Forelimb muscle (tissue), 1 donor: ENCODE measurements at regions not wholly inside any gene's neighbourhood (a gene's known extent, or its start where the extent isn't known, plus 50 kb on each side); places are given as distances from the start of the nearest gene placed in this dataset.
"Not testable (repeated sequence)": the region's sequence is repeated elsewhere in the genome, so short reads cannot be mapped to it uniquely, and the experiment has no call there.

ENCODE experiments used
- DNase-seq: peaks from one replicate; pipeline ENCODE4 v3.0.0-alpha.2; 2013; ENCODE audit warnings: low read depth

DNA sequence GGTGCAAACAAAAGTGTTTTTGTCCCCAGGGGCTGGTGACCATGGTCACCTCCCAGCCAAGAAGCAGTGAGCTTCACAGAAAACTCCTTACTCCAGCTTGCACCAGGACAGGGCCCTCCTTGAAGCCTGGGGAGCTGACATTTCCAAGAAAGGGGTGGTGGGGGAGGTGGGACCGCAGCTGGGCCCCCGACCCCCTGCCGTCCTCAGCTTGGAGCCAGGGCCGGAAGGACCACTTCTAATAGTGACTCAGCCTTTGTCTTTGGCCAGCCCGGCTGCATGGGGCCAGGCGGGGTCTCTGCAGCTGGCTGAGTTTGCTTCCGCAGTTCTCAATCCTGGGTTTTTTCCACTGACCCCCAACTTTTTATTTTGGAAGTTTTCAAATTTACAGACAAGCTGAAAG is 136.5 kb upstream of the POU3F1 start:
- DNase-seq: no peak

DNA sequence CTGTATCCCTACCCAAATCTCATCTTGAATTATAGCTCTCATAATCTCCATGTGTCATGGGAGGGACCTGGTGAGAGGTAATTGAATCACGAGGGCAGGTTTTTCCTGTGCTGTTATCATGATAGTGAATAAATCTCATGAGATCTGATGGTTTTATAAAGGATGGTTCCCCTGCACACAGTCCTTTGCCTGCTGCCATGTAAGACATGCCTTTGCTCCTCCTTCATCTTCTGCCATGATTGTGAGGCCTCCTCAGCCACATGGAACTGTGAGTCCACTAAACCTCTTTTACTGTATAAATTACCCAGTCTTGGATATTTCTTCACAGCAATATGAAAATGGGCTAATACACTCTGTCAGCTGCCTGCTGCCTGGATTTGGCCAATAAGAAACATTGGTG is 133.8 kb upstream of the POU3F1 start:
- DNase-seq: not testable (repeated sequence)

DNA sequence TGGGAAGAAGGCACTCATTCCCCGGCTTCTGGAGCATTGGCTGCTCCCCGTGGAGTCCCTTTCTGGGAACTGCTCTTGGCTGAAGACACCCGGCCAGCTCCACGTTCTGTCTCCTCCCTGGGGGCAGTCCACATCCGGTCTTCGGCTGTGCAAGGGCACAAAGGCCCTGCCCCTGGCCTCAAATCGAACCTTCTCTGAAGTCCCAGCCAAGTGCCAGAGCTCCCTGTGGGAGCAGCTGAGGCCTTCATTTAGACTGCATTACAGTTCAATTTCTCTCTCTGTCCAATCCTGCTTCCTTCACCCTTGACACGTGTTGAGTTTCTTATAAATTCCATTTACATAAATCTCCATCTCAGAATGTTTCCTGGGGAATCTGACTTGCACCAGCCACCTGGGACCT is 132.9 kb upstream of the POU3F1 start:
- no peak for DNase-seq

DNA sequence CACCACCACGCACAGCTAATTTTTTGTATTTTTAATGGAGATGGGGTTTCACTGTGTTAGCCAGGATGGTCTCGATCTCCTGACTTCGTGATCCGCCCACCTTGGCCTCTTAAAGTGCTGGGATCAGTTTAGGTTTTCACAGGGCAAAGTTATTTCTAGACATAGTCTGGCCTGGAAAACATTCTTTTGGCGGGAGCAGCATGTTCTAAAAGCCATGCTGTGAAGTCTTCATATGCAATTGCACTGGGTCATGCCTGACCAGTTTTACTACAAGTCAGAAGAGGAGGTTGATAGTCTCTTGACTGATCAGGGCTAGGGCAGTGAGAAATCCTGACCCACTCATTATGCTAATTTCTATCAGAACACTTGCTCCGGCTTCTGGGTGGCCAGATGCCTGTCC is 131.6 kb upstream of the POU3F1 start:
- DNase-seq: no peak

DNA sequence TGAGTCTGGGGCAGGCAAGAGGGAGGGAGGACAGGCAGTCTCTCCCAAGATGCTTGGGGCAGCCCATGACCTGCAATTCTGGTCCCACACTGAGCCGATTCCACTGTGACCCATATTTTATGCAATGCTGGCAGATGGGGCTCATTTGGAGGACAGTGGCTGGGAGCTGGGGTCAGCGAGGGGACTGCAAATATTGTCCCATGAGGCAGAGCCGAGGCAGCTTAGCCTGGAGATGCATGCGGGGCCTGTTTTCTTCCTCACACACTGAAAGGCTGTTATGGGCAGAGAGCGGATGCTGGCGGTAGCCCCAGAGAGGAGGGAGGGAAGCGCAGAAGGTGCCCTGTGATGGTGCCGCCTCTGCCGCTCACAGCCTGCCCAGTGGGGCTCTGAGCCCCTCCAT is 128.5 kb upstream of the POU3F1 start:
- DNase-seq: no peak

DNA sequence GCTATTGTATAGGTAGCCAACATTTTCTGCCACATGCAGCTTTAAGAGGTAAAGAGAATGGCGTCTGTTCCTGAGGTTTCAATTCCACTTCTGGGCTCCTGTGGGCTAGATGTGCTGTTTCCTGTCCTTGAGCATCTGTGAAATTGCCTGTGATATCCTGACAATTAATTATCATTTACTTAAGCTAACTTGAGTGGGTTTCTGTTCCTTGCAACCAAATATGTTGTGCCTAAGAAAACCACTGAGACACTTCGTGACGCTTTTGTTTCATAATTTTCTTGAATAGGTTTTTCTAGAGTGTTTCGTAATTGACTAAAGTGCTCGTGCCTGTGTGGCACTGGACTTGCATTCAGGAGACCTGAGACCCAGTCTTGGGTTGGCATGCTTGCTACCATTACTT is 127.3 kb upstream of the POU3F1 start:
- no peak for DNase-seq

DNA sequence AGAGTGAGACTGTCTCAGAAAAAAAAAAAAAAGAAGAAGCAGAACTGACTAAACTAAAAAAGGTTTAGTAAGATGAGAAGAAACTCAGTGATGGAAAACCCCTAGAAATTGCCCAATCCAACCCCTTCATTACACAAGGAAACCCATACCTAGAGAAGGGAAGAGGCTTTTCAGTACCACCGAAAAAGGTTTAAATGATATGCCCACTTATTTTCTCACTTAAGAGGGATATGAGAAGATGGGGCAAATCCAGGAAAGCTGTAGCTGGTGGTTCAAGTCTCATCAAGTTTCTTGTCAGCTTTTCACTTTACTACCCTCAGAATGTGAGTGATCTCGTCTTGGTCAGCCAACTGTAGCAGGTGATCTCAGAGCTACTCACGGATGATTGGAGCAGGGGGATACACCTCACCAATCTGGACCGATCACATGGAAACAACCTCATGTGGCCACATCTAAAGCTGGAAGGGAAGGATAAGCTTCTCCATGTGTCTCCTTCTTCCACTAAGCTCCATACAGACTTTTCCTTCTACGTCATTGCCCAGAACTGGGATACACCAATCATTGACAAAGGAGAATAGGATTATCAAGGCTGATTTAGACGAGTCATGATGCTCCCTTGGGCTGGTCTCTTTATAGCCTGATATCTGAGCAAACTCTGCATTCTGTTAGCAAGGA is 126.7 kb upstream of the POU3F1 start:
- no peak for DNase-seq

DNA sequence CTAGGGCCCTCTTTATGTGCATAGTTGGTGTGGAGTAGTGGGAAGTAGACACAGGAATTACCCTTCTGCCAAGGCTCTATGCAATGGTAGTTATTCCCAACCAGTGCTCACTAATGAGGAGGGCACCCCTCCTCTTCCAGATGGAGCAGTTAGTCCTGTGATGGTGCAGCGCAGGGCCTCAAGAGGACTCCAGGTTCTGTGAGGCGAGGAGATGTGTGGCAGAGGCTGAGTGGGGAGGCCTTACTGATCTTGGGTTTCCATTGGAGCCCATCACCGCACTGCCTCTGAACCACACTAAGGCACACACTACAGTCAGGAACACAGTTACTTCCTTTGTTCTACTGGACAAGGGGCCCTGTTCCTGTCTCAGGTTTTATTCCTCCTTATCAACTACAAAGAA is 122.5 kb upstream of the POU3F1 start:
- no peak for DNase-seq

DNA sequence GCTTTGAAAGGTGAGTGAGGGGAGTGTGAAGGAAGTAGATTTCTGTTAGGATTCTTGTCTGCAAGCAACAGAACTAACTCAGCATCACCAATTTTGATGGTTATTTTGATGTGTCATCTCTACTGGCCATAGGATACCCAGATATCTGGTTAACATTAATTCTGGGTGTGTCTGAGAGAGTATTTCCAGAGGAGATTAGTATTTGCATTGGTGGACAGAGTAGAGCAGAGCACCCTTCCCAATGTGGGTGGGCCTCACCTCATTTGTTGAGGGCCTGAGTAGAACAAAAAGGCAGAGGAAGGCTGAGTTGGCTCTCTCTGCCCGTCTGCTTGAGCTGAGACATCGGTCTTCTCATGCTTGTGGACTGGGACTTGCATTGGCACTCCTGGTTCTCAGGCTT is 121.8 kb upstream of the POU3F1 start:
- no peak for DNase-seq

DNA sequence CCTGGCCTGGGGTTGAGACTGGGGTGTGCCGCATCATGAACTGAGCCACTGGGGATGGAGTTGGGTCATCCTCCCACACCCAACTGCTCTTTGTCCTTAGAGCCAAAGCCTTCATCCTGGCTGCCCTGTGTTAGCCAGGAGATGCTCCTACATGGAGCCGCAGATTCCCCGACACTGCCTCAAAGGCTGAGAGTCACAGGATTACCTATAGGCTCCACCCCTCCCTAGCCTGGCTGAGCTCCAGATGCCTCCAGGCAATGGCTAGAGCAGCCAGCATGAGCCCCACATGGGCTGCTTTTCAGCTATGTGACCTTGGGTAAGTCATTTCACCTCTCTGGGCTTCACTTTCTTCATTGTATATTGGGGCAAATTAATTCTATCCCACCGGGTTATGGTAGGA is 119.9 kb upstream of the POU3F1 start:
- DNase-seq: no peak

DNA sequence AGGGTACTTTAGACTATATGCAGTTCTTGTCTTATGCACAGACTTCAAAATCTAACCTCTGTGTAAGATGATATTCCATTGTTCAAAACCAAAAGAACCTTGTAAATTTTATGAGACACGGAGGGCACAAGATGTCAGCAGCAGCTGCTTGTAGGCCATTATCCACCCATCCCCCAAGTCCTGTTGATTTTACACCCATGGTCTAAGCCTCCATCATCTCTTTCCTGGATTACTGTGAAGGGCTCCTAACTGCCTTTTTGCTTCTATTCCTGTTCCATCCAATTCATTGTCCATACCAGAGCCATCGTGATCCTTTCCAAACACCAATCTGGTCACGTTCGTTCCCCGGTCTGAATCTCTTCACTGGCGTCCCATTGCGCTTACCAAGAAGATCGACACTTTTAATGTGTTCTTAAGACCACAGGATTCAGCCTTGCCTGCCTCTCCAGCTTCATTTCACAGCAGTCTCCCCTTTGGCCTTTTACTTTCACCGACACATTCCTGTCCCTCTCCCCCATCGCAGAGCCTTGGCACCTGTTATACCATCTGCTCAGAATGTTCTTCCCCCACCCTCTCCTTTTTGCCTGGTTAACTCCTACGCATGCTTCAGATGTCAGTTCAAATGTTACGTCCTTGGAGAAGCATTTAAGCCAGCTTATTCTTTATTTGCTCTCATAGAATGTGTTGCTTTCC is 107.3 kb upstream of the POU3F1 start:
- no peak for DNase-seq

DNA sequence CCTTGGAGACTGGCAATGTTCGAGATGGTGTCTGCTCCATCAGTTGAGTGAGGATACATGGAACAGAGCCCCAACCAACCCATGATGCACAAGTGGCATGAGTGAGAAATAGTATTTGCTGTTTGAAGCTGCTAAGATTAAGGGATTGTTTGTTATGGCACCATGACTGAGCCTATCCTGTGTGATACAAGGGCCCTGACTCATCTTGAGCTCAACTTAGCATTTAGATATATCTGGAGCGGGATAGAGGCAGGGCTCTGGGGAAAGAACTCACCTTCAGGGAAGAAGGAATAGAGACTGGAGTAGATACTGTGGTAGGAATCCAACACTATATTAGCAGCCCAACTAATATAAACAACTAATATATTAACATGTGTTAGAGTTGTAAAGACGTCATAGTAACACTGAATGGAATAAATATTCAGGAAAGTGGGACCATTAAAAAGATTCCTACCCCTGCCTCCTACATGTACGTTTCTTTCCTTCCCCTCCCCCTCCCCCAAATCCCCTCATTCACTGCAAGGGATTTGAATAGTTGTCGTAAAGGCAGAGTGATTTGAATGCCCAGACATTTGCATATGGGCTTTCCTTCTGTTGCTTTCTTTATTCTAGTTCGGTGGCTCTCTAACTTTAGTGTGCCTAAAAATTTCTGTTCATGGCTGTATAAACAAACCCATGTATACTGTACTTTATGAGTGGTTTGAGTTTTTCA is 106.6 kb upstream of the POU3F1 start:
- DNase-seq: no peak

DNA sequence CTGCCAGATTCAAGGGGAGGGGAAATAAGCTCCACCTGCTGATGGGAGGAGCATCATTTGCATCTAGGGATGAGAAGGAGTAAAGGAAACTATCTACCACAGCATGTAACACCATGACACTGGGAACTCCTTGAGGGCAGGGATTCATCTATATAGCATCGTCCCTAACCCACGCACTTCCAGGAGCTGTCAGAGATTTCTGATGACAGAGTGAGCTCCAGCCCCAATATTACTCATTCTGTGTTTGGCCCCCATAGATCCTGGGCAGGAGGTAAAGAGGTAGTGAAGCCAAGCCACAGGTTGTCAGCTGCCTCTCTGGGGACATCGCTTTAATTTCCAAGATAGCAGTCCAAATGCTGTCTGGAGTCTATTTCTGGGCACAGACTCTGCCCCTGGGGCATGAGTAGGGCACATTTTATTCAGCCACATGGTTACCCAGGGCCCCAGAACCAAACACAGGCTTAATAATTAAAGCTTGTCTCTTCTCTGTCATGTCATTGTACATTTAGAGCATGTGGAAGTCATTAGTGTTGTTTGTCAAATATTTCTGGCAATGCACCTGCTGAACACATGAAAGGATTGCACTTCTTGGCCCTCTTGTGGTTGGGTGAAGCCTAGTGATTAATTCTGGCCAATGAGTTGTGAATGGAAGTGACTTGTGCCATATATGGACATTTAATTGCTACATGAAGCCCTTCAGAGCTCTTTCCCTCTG is 105.9 kb upstream of the POU3F1 start:
- no peak for DNase-seq

DNA sequence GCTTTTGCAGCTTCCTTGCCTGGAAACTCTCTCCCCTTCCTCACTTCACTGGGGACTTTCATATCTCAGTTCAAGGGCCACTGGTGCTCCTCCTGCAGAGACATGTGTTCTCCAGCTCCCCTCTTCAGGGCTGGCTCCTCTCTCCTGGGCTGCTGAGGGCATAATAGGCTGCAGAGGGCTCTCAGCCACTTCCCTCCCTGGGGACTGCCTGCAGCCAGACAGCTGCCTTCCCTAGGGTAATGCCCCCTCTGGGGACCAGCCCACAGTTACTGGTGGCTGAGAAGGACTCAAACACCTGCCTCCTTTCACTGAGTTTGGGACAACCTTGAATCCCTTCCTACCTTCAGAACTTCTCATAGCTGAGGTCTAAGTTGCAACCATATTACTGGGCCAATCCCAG is 104.8 kb upstream of the POU3F1 start:
- no peak for DNase-seq

DNA sequence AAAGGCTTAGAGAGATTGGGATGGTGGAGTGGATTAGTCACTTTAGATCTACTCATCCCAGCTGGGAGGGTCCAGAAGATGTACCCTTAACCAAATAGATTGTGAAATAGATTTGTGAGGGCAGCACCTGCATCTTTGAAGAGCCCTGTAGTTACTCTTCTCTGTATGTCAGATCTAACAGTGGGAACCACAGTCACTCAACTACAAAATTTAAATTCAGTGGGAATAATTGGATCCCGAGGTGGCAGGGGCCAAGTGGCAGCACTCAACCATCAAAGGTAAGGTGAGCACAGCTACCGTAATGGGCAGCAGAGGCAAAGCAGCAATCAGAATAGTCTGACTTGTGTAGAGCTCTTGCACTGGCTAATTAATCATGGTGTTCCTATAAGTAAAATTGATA is 99.5 kb upstream of the POU3F1 start:
- DNase-seq: not testable (repeated sequence)

DNA sequence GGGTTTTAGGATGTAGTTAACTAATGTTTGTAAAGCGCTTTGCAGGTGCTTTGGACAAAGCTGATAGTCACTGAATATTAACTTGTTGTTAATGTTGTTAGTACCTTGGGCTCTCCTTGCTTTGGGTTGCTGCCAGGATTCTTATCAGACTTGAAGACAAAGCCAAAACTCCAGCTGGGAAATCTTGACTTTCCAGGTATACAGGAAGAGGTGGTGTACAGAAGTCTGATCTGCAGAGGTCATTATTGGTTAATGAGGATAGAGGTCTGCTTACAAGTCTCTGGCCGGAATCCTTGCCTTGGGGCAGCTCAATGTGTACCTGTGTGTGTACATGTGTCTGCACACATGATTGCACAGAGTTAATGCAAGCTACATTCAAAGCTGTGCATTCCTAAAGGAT is 96.0 kb upstream of the POU3F1 start:
- no peak for DNase-seq

DNA sequence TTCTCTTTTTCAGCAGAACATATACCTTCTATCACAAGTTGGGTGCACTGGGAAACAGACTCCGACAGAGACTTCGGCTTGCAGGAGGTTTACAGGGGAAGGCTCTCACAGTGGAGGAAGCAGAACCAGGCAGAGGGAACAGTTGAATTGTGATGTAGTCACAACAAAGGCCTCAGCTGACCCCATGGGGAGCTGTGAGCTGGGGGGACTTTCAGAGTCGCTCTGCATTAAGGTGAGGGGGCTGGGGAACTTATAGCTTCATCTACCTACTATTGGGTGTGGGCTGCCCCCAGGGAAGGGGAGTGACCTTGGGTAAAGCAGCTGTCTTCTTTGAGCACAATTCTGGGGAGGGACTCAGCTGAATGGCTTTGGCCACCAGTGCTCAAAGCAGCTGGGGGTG is 94.9 kb upstream of the POU3F1 start:
- no peak for DNase-seq

DNA sequence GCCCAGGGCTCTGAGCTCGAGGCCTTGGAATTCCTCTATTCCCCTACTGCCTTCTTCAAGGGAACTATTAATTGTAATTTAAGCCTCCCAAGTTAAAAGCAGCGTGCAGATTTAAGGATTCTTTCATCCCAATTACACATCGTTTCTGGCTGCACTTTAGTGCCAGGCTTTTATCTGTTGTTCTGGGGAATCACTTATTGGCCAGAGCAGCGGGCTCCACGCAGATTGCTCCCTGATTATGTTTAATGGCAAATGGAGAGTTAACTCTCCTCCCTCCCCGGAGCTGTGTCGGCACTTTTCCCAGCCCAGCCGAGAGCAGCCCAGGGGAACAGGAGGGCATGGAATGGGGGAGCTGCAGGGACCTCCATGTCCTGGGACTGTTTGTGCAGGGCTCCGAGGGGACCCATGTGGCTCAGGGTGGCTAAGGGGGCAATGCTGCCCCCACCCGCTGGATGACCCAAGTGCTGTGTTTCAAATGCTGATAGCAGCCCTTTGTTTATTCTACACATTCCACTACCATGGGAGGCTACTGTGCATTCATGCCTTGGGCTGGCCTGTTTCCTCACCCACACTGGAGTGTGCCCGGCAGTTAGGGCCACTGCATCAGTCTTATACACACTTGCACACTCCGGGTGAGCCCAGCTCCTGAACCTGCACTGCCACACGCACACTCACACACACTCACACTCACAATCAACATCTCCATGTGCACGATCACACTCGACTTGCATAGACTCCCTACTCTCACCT is 93.3 kb upstream of the POU3F1 start:
- no peak for DNase-seq

DNA sequence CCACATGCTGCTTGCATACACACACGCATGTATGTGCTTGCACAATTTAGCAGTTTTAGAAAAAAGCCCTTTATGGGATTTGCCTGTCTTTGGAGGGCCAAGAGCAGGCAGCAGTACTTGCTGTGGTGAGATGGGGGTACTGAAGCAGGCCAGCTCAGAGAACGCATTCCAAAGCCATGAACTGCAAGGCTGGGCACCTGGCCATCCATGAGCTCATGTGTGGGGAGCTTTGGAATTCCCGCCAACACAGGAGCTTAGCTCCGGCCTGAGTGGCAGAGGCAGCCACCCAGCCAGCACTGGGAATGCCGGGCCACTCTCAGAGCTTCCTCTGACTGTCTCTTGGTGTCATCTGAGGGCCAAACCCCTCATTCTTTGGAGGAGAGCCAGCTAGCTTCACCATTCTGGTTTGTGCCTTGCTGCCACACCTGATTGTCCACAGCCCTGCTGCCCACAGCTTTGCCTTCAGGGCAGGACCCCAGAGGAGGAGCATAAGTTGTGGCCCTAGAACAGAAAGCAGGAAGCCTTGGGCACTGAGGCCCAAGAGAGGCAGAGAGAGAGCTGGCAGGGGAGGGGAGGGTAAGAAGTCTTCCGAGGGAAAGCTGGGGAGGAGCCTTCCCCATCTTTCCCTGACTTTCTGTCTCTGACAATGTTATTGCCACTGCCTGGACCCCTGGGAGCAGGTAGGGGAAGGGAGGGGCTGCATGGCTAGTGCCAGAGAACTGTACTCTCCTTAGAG is 92.1 kb upstream of the POU3F1 start:
- peak; percentile 47 for DNase-seq

DNA sequence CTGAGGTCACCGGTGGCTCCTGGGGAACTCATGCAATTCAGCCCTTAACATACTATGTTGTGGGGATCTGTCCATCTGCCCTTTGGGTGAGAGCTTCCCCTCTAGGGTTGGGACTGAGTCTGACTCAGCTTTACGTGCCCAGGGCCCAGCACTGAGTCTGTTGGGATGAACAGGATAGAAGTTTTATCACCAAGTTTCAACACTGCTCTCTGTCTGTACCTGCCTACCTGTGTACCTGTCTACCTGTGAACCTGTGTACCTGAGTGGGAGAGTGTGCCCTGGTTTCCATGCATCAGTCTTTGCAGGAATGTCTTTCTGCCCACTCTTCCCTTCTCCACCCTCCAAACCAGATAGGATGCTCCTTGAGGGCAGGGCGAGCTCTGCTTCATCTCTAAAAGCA is 90.6 kb upstream of the POU3F1 start:
- DNase-seq: no peak
